K562 (cell line): ENCODE measurements at regions not wholly inside any gene's neighbourhood (a gene's known extent, or its start where the extent isn't known, plus 50 kb on each side); places are given as distances from the start of the nearest gene placed in this dataset.

Experiments used
- ATAC-seq: fragments of 200-7000 bp; cut with Tn5 transposase; 3 replicates; pipeline ENCODE4 v1.9.1; 2020; ENCODE audit warnings: moderate library complexity
- BruUV-seq: library from RNA; stranded (reverse); fragments of 400-500 nt; replicated peaks from 2 replicates; lab custom pipeline; 2021; lab: Mats Ljungman, UMichigan
- CTCF ChIA-PET: fragments of 300-600 bp; formaldehyde crosslinking; extraction: SDS; loops from one replicate; lab custom pipeline; 2021; ENCODE audit warnings: low intra/inter-chr PET ratio; lab: Yijun Ruan, JAX
- POLR2A ChIA-PET: fragments of 300-600, 350-650 bp; sonication (Branson Sonifier 250); formaldehyde crosslinking; extraction: SDS; loops from one replicate; lab custom pipeline; 2021; ENCODE audit warnings: antibody characterized with exemption, inconsistent platforms; lab: Yijun Ruan, JAX
- DNase-seq, 4 experiments: peaks; one replicate each; pipeline versions ENCODE4 v3.0.0 to v3.0.0-alpha.2; 2011 to 2018; ENCODE audit warnings: low spot score in 3 of 4, mixed read lengths in 3 of 4; ENCODE audit errors: extremely low read depth in 1 of 4
- FAIRE-seq: peaks from 2 replicates; lab custom pipeline; 2011; peaks lifted over from hg19 to GRCh38; lab: Jason Lieb, UNC
- H2AFZ ChIP-seq: 2 replicates; pipeline ENCODE4 v1.6.0; 2011; ENCODE audit warnings: low read depth, low read length, control low read depth, inconsistent platforms
- H3K27ac ChIP-seq: fragments of 200-600 bp; 3 replicates; pipeline ENCODE4 v1.8.0; 2011; ENCODE audit warnings: low read depth, mild to moderate bottlenecking, control low read depth, inconsistent platforms, low read length, moderate library complexity, mixed read lengths; ENCODE audit errors: extremely low read depth
- H3K27me3 ChIP-seq, 2 experiments: fragments of 300-600 bp in 1 of 2; 2 replicates in 1 of 2; 3 replicates in 1 of 2; pipeline versions ENCODE4 v1.6.0 to v1.8.0; 2011; ENCODE audit warnings: inconsistent platforms in 2 of 2, low read length in 2 of 2, mild to moderate bottlenecking in 1 of 2, mixed read lengths in 1 of 2, moderate library complexity in 1 of 2; ENCODE audit not compliant: control insufficient read depth in 2 of 2, insufficient read depth in 2 of 2
- H3K36me3 ChIP-seq: fragments of 300-600 bp; 3 replicates; pipeline ENCODE4 v1.8.0; 2011; ENCODE audit warnings: mild to moderate bottlenecking, low read length, inconsistent platforms; ENCODE audit not compliant: control insufficient read depth, insufficient read depth
- H3K4me1 ChIP-seq, 2 experiments: fragments of 200-600 bp in 1 of 2; replicated peaks in 1 of 2; 2 replicates in 1 of 2; 3 replicates in 1 of 2; pipeline versions ENCODE4 v1.5.1 to v1.8.0; 2011; ENCODE audit warnings: inconsistent platforms in 2 of 2, low read length in 2 of 2, mild to moderate bottlenecking in 1 of 2, mixed read lengths in 1 of 2, moderate library complexity in 1 of 2; ENCODE audit not compliant: control insufficient read depth in 2 of 2, insufficient read depth in 2 of 2
- H3K4me2 ChIP-seq: 2 replicates; pipeline ENCODE4 v1.6.1; 2011; ENCODE audit warnings: low read length, control low read depth, inconsistent platforms, mixed read lengths; ENCODE audit not compliant: insufficient read depth
- H3K4me3 ChIP-seq: fragments of 200-600 bp; sonication (generic), shearing (Covaris generic); 2 replicates; pipeline ENCODE4 v1.5.1; 2016; ENCODE audit warnings: control low read depth, inconsistent platforms
- H3K79me2 ChIP-seq: fragments of 200-600 bp; 3 replicates; pipeline ENCODE4 v1.8.0; 2011; ENCODE audit warnings: low read length, inconsistent platforms; ENCODE audit not compliant: control insufficient read depth, insufficient read depth
- H3K9ac ChIP-seq, 2 experiments: 2 replicates each; pipeline versions ENCODE4 v1.6.0 to v1.6.1; 2011; ENCODE audit warnings: low read depth in 2 of 2, low read length in 2 of 2, control low read depth in 1 of 2, inconsistent platforms in 1 of 2, mild to moderate bottlenecking in 1 of 2, mixed read lengths in 1 of 2; ENCODE audit not compliant: insufficient read depth in 1 of 2
- H3K9me1 ChIP-seq: one replicate; pipeline ENCODE4 v1.6.0; 2011; ENCODE audit warnings: inconsistent platforms, mild to moderate bottlenecking, low read length, moderate library complexity; ENCODE audit not compliant: control insufficient read depth, insufficient read depth
- H3K9me3 ChIP-seq: replicated peaks from 2 replicates; pipeline ENCODE4 v1.5.1; 2011; ENCODE audit warnings: low read depth, low read length, inconsistent platforms; ENCODE audit not compliant: control insufficient read depth, insufficient read depth
- H4K20me1 ChIP-seq: replicated peaks from 2 replicates; pipeline ENCODE4 v1.6.1; 2011; ENCODE audit warnings: low read length, inconsistent platforms, mixed read lengths; ENCODE audit not compliant: control insufficient read depth, insufficient read depth
- C11orf30 ChIP-seq: fragments of 450-650 bp; IDR thresholded peaks from 2 replicates; pipeline ENCODE4 v1.6.1; 2016; ENCODE audit warnings: low read depth, mild to moderate bottlenecking
- L3MBTL2 ChIP-seq: fragments of 450-650 bp; IDR thresholded peaks from 2 replicates; pipeline ENCODE4 v1.6.1; 2016; ENCODE audit warnings: mild to moderate bottlenecking, moderate library complexity
- MAFG ChIP-seq: fragments of 450-650 bp; conservative IDR thresholded peaks from 2 replicates; pipeline ENCODE4 v1.6.1; 2016; ENCODE audit warnings: missing genetic modification characterization, missing compliant biosample characterization
- MEF2D ChIP-seq: conservative IDR thresholded peaks from 2 replicates; pipeline ENCODE4 v1.6.1; 2016; ENCODE audit warnings: low read depth, missing genetic modification characterization, missing compliant biosample characterization
- POLR2G ChIP-seq: fragments of 200-400 bp; formaldehyde crosslinking; IDR thresholded peaks from 2 replicates; pipeline ENCODE4 v1.6.1; 2017; ENCODE audit warnings: low read depth, mild to moderate bottlenecking, antibody characterized with exemption, low read length, moderate library complexity
- PYGO2 ChIP-seq: fragments of 450-650 bp; IDR thresholded peaks from 2 replicates; pipeline ENCODE4 v1.6.1; 2016; ENCODE audit warnings: mild to moderate bottlenecking, missing genetic modification characterization, moderate library complexity, missing compliant biosample characterization
- SPI1 ChIP-seq: IDR thresholded peaks from 2 replicates; pipeline ENCODE4 v1.6.1; 2011; ENCODE audit warnings: low read depth, low read length, control low read depth, borderline replicate concordance
- ZNF224 ChIP-seq: sonication (generic); formaldehyde crosslinking; IDR thresholded peaks from 2 replicates; pipeline ENCODE4 v1.8.0; 2022; ENCODE audit warnings: mild to moderate bottlenecking, missing genetic modification reagents
- ZNF316 ChIP-seq: fragments of 450-650 bp; IDR thresholded peaks from 2 replicates; pipeline ENCODE4 v1.6.1; 2016
- ZNF324 ChIP-seq: fragments of 250-450 bp; sonication (Bioruptor Pico); IDR thresholded peaks from 2 replicates; pipeline ENCODE4 v1.4.0; 2020; ENCODE audit warnings: mild to moderate bottlenecking
- WGBS: fragments of 100-300 bp; shearing (Covaris generic); methylation state at CpG from one replicate; pipeline ENCODE4 v1.1.6; 2016; ENCODE audit warnings: low coverage, mixed read lengths; ENCODE audit not compliant: insufficient coverage; ENCODE audit errors: missing lambda C conversion rate; 5-methylcytosine and 5-hydroxymethylcytosine counted together
- in situ Hi-C: fragments of 300-500 bp; cut with MboI; formaldehyde crosslinking; loops from 4 replicates; pipeline ENCODE4 v1.15.0; 2018; ENCODE audit warnings: inconsistent platforms, mixed read lengths
- intact Hi-C: fragments of 100-400 bp; cut with micrococcal nuclease; formaldehyde crosslinking; loops from 2 replicates; pipeline ENCODE4 v1.14.2; 2022
- TF ChIP-seq, protein P1 (sequence below), 2 experiments: IDR thresholded peaks; 2 replicates each; pipeline ENCODE4 v1.6.1; 2011; ENCODE audit warnings: borderline replicate concordance in 1 of 2, control low read depth in 1 of 2, low read depth in 1 of 2, low read length in 1 of 2, mild to moderate bottlenecking in 1 of 2, mixed read lengths in 1 of 2, moderate library complexity in 1 of 2; ENCODE audit not compliant: insufficient read depth in 1 of 2, insufficient read length in 1 of 2, poor library complexity in 1 of 2, severe bottlenecking in 1 of 2; ENCODE audit errors: extremely low read depth in 1 of 2

- intact Hi-C loops: no loop called here
- Histone ChIP-seq H3K9me1 (no peaks in the 10 kb centered on the region), H3K4me2 (no peak overlapping the region), H3K79me2 (no peaks in the 10 kb centered on the region), H2AFZ (no peak overlapping the region), H3K27me3 (no peaks in the 10 kb centered on the region), H3K36me3 (no peaks in the 10 kb centered on the region), H4K20me1 (no peaks in the 10 kb centered on the region), H3K9ac (no peak overlapping the region), H3K4me3 (no peak overlapping the region), H3K9me3 (no peaks in the 10 kb centered on the region), H3K4me1 (no peaks in the 10 kb centered on the region), H3K27ac (no peak overlapping the region)
- ChIA-PET CTCF (no interaction called here), POLR2A (no interaction called here)
- in situ Hi-C loops: no loop called here
- no TSS peak for BruUV-seq
- 0% methylated on average over 1 of the region's 1 CpG for WGBS
- no peak for DNase-seq
- FAIRE-seq: no peak
- TF ChIP-seq MAFG (tag): 0 out of 2 replicates have a peak, but pooled peaks have one; percentile 10
- TF ChIP-seq C11orf30: peak; percentile 64
- peak; percentile 80 for TF ChIP-seq ZNF316
- TF ChIP-seq ZNF224: no peak
- ATAC-seq: no peak
Measured at GRCh38 chr7:120123528-120123927, 149.4 kb upstream of the KCND2 start.

- WGBS: 1% methylated on average over 5 of the region's 5 CpGs
- in situ Hi-C loops: no loop called here
- CTCF ChIA-PET: no interaction called here
Measured at GRCh38 chr7:120131096-120131839, 141.7 kb upstream of the KCND2 start.

More at GRCh38 chr7:120131096-120131839, 141.7 kb upstream of the KCND2 start:
- FAIRE-seq: no peak
- TF ChIP-seq L3MBTL2: no peak
- TF ChIP-seq, protein P1, sequence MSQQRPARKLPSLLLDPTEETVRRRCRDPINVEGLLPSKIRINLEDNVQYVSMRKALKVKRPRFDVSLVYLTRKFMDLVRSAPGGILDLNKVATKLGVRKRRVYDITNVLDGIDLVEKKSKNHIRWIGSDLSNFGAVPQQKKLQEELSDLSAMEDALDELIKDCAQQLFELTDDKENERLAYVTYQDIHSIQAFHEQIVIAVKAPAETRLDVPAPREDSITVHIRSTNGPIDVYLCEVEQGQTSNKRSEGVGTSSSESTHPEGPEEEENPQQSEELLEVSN (IDR thresholded peaks at IDR 0.05; ENCODE audit: borderline replicate concordance in 1 of 2, extremely low read depth in 1 of 2, insufficient read depth in 1 of 2, insufficient read length in 1 of 2, low read depth in 1 of 2, low read length in 1 of 2, poor library complexity in 1 of 2, severe bottlenecking in 1 of 2): no peak
- no peak for TF ChIP-seq PYGO2 (tag)
- TF ChIP-seq SPI1: no peak
- no peak for TF ChIP-seq MEF2D (tag)
- no peak for TF ChIP-seq ZNF324 (CRISPR knock-in tag)
- TF ChIP-seq POLR2G: no peak
- BruUV-seq: no TSS peak
- POLR2A ChIA-PET: no interaction called here
- Histone ChIP-seq H3K79me2 (no peaks in the 10 kb centered on the region), H2AFZ (no peak overlapping the region), H3K4me2 (no peak overlapping the region), H4K20me1 (no peaks in the 10 kb centered on the region), H3K36me3 (no peaks in the 10 kb centered on the region), H3K9me1 (no peaks in the 10 kb centered on the region), H3K4me1 (no peaks in the 10 kb centered on the region), H3K27me3 (no peaks in the 10 kb centered on the region), H3K27ac (no peak overlapping the region), H3K9me3 (no peaks in the 10 kb centered on the region), H3K4me3 (no peak overlapping the region), H3K9ac (no peak overlapping the region)
- DNase-seq: no peak
- intact Hi-C loops: no loop called here
- ATAC-seq: no peak
